Fibroblast of skin of right biceps (primary cell): ENCODE measurements at regions not wholly inside any gene's neighbourhood (a gene's known extent, or its start where the extent isn't known, plus 50 kb on each side); places are given as distances from the start of the nearest gene placed in this dataset.

Experiments used
- DNase-seq: peaks from one replicate; pipeline ENCODE4 v3.0.0-alpha.2; 2013

- DNase-seq = no peak
Measured at GRCh38 chr9:126154869-126155268, 171.8 kb upstream of the MVB12B start.

- no peak for DNase-seq
Measured at GRCh38 chr9:126155756-126156664, 170.6 kb upstream of the MVB12B start.

- DNase-seq = no peak
Measured at GRCh38 chr9:126156898-126157297, 169.7 kb upstream of the MVB12B start.

- DNase-seq = no peak
Measured at GRCh38 chr9:126157423-126157822, 169.2 kb upstream of the MVB12B start.

- DNase-seq = no peak
Measured at GRCh38 chr9:126157826-126158587, 168.6 kb upstream of the MVB12B start.

GRCh38 chr9:126158588-126159429, 167.8 kb upstream of the MVB12B start:
- no peak for DNase-seq

GRCh38 chr9:126159430-126160060, 167.1 kb upstream of the MVB12B start:
- DNase-seq = no peak

- DNase-seq = no peak
Measured at GRCh38 chr9:126160067-126160853, 166.4 kb upstream of the MVB12B start.

GRCh38 chr9:126160854-126161329, 165.7 kb upstream of the MVB12B start:
- no peak for DNase-seq

- no peak for DNase-seq
Measured at GRCh38 chr9:126162611-126163381, 163.8 kb upstream of the MVB12B start.

- DNase-seq = no peak
Measured at GRCh38 chr9:126164796-126165525, 161.7 kb upstream of the MVB12B start.

- DNase-seq = no peak
Measured at GRCh38 chr9:126165755-126166154, 160.9 kb upstream of the MVB12B start.

GRCh38 chr9:126166291-126166690, 160.3 kb upstream of the MVB12B start:
- DNase-seq = no peak

GRCh38 chr9:126166866-126167265, 159.8 kb upstream of the MVB12B start:
- no peak for DNase-seq

GRCh38 chr9:126169736-126170135, 156.9 kb upstream of the MVB12B start:
- no peak for DNase-seq

GRCh38 chr9:126170286-126170823, 156.3 kb upstream of the MVB12B start:
- no peak for DNase-seq

GRCh38 chr9:126171641-126172040, 155.0 kb upstream of the MVB12B start:
- no peak for DNase-seq

GRCh38 chr9:126173401-126173800, 153.2 kb upstream of the MVB12B start:
- DNase-seq = no peak

- DNase-seq = no peak
Measured at GRCh38 chr9:126173929-126174328, 152.7 kb upstream of the MVB12B start.

- no peak for DNase-seq
Measured at GRCh38 chr9:126183266-126183665, 143.4 kb upstream of the MVB12B start.
